ENCODE measurements at regions not wholly inside any gene's neighbourhood (a gene's known extent, or its start where the extent isn't known, plus 50 kb on each side); places are given as distances from the start of the nearest gene placed in this dataset.

DNA sequence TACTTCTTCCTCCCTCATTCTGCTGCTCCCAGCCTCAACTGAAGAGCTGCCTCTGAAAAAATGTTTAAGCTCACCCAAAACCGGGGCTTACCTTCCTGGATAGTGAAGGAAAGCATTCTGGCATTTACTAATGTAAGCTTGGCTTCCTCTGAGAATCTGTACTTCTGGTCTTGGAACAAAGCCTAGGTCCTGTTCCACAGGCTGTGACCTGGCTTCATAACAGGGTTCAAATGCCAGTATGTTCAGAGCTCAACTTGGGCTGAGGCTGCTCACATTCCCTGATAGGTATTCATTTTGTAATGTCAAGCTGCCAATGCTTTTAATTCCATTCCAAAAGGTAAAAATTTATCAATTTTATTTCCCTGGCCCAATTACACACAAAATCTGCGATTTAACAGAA, 411.7 kb upstream of the KCNN2 start:
- DNase-seq (ENCODE audit: low read depth in 1 of 2, low spot score in 1 of 2): no peak
- Histone ChIP-seq H3K27me3 (ENCODE audit: insufficient read depth, poor library complexity, severe bottlenecking) (no peaks in the 10 kb centered on the region), H3K4me3 (replicated peaks; ENCODE audit: insufficient read depth, low read length) (no peak overlapping the region), H3K27ac (replicated peaks) (no peak overlapping the region)
- TF ChIP-seq POLR2AphosphoS5 (IDR thresholded peaks at IDR 0.05; ENCODE audit: low read depth) (no peak), SPI1 (IDR thresholded peaks at IDR 0.05; ENCODE audit: borderline replicate concordance, low read depth) (no peak), GABPA (IDR thresholded peaks at IDR 0.05; ENCODE audit: low read depth) (no peak)
- TF ChIP-seq, protein P1, sequence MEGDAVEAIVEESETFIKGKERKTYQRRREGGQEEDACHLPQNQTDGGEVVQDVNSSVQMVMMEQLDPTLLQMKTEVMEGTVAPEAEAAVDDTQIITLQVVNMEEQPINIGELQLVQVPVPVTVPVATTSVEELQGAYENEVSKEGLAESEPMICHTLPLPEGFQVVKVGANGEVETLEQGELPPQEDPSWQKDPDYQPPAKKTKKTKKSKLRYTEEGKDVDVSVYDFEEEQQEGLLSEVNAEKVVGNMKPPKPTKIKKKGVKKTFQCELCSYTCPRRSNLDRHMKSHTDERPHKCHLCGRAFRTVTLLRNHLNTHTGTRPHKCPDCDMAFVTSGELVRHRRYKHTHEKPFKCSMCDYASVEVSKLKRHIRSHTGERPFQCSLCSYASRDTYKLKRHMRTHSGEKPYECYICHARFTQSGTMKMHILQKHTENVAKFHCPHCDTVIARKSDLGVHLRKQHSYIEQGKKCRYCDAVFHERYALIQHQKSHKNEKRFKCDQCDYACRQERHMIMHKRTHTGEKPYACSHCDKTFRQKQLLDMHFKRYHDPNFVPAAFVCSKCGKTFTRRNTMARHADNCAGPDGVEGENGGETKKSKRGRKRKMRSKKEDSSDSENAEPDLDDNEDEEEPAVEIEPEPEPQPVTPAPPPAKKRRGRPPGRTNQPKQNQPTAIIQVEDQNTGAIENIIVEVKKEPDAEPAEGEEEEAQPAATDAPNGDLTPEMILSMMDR (IDR thresholded peaks at IDR 0.05; ENCODE audit: insufficient read depth, low read length): no peak
- TF ChIP-seq, protein P2, sequence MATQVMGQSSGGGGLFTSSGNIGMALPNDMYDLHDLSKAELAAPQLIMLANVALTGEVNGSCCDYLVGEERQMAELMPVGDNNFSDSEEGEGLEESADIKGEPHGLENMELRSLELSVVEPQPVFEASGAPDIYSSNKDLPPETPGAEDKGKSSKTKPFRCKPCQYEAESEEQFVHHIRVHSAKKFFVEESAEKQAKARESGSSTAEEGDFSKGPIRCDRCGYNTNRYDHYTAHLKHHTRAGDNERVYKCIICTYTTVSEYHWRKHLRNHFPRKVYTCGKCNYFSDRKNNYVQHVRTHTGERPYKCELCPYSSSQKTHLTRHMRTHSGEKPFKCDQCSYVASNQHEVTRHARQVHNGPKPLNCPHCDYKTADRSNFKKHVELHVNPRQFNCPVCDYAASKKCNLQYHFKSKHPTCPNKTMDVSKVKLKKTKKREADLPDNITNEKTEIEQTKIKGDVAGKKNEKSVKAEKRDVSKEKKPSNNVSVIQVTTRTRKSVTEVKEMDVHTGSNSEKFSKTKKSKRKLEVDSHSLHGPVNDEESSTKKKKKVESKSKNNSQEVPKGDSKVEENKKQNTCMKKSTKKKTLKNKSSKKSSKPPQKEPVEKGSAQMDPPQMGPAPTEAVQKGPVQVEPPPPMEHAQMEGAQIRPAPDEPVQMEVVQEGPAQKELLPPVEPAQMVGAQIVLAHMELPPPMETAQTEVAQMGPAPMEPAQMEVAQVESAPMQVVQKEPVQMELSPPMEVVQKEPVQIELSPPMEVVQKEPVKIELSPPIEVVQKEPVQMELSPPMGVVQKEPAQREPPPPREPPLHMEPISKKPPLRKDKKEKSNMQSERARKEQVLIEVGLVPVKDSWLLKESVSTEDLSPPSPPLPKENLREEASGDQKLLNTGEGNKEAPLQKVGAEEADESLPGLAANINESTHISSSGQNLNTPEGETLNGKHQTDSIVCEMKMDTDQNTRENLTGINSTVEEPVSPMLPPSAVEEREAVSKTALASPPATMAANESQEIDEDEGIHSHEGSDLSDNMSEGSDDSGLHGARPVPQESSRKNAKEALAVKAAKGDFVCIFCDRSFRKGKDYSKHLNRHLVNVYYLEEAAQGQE (IDR thresholded peaks at IDR 0.05; ENCODE audit: insufficient replicate concordance, low read depth): no peak

DNA sequence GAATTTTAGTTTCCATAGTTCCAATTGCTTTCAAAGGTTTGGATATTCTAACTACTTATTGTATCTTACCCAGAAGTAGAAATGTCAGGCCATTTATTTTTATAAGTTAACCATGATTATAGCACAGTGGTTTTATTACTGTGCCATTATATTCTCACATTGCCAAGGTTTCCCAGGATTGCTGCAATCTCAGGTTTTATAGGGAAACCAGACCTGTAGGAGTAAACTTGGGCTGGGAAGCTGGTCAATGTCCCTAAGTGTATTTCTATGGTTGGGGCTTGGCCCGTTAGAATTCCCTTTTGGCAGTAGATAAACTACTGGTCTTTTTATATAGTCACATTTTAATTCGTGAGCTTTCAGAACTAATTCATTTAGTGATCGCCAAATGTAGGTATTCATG, 396.6 kb upstream of the KCNN2 start:
- no peak for TF ChIP-seq SPI1 (IDR thresholded peaks at IDR 0.05; ENCODE audit: borderline replicate concordance, low read depth)
- no peak for TF ChIP-seq GABPA (IDR thresholded peaks at IDR 0.05; ENCODE audit: low read depth)
- TF ChIP-seq, protein P1 (IDR thresholded peaks at IDR 0.05; ENCODE audit: insufficient read depth, low read length): no peak
- TF ChIP-seq, protein P2 (IDR thresholded peaks at IDR 0.05; ENCODE audit: insufficient replicate concordance, low read depth): no peak
- TF ChIP-seq POLR2AphosphoS5 (IDR thresholded peaks at IDR 0.05; ENCODE audit: low read depth): no peak
- no peak for DNase-seq (ENCODE audit: low read depth in 1 of 2, low spot score in 1 of 2)
- H3K27me3 ChIP-seq (ENCODE audit: insufficient read depth, poor library complexity, severe bottlenecking): no peaks in the 10 kb centered on the region
- H3K27ac ChIP-seq (replicated peaks): no peak overlapping the region
- no peak overlapping the region for H3K4me3 ChIP-seq (replicated peaks; ENCODE audit: insufficient read depth, low read length)

DNA sequence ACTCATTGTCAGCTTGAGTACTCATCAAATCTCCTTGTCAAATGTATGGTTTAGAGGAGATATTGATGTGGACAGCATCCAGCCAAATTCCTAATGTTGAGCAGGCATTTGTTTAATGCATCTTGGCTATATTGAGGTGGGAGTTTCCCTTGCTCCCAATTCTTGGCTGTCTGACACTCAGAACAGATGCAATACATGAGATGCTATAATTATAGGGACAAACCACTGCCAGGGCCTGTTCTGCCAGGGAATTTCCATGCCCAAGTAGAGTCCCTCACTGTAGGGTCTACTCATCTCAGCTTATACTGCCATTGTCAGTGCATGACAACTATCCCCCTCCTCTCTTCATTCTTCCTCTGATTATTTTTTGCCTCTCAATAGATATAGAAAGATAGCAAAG, 392.0 kb upstream of the KCNN2 start:
- no peaks in the 10 kb centered on the region for H3K27me3 ChIP-seq (ENCODE audit: insufficient read depth, poor library complexity, severe bottlenecking)
- H3K4me3 ChIP-seq (replicated peaks; ENCODE audit: insufficient read depth, low read length): no peak overlapping the region
- no peak for DNase-seq (ENCODE audit: low read depth in 1 of 2, low spot score in 1 of 2)
- TF ChIP-seq, protein P1 (IDR thresholded peaks at IDR 0.05; ENCODE audit: insufficient read depth, low read length): no peak
- TF ChIP-seq SPI1 (IDR thresholded peaks at IDR 0.05; ENCODE audit: borderline replicate concordance, low read depth) (no peak), POLR2AphosphoS5 (IDR thresholded peaks at IDR 0.05; ENCODE audit: low read depth) (no peak), GABPA (IDR thresholded peaks at IDR 0.05; ENCODE audit: low read depth) (no peak)
- TF ChIP-seq, protein P2 (IDR thresholded peaks at IDR 0.05; ENCODE audit: insufficient replicate concordance, low read depth): no peak
- H3K27ac ChIP-seq (replicated peaks): no peak overlapping the region

Data from HL-60 (cell line).